ENCODE measurements at regions not wholly inside any gene's neighbourhood (a gene's known extent, or its start where the extent isn't known, plus 50 kb on each side); places are given as distances from the start of the nearest gene placed in this dataset.

- TF ChIP-seq EZH2 (IDR thresholded peaks at IDR 0.05; ENCODE audit: borderline replicate concordance, insufficient read depth, low read length, poor library complexity, severe bottlenecking) = no peak
- TF ChIP-seq EP300 (conservative IDR thresholded peaks at IDR 0.05; ENCODE audit: poor library complexity, severe bottlenecking) = no peak
- TF ChIP-seq SMC3 (conservative IDR thresholded peaks at IDR 0.05; ENCODE audit: poor library complexity) = no peak
- TF ChIP-seq MXI1 (conservative IDR thresholded peaks at IDR 0.05; ENCODE audit: poor library complexity, severe bottlenecking) = no peak
- TF ChIP-seq CTCF (IDR thresholded peaks at IDR 0.05; ENCODE audit: poor library complexity, severe bottlenecking) = no peak
- TF ChIP-seq POLR2AphosphoS5 (IDR thresholded peaks at IDR 0.05) = no peak
Measured at GRCh38 chr1:59046730-59047157, 250.2 kb upstream of the FGGY start.
